Prostate gland (tissue), 2 donors: ENCODE measurements at regions not wholly inside any gene's neighbourhood (a gene's known extent, or its start where the extent isn't known, plus 50 kb on each side); places are given as distances from the start of the nearest gene placed in this dataset.

Experiments
- CTCF ChIP-seq, 4 experiments: fragments of 200-600 bp in 2 of 4; fragments of 450-650 bp in 2 of 4; sonication (generic) in 2 of 4; IDR thresholded peaks; 1 replicate in 3 of 4; 2 replicates in 1 of 4; pipeline ENCODE4 v1.5.1; 2016 to 2019; ENCODE audit warnings: antibody characterized with exemption in 4 of 4, mild to moderate bottlenecking in 2 of 4, moderate library complexity in 2 of 4
- POLR2A ChIP-seq: fragments of 450-650 bp; IDR thresholded peaks from one replicate; pipeline ENCODE4 v1.6.1; 2016; ENCODE audit warnings: antibody characterized with exemption, mild to moderate bottlenecking

DNA sequence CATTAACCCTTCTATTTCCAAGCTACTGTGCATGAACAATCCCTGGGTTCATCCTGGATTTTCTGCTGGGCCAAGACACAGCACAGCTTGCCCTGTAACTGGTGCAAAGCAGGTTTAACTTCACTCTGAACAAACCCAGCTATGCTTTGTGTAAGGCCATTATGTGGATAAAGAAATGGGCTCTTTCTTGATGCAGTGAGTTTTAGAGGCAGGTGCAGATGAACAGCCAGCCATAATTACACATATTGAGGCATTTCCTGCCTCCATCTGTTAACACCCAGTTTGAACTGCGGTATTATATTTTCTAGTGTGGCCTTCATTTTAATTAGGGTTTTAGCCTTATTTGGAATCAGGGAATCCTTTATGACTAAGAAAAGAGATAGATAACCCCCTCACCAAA lies 68.7 kb upstream of the ARX start:
- TF ChIP-seq CTCF (IDR thresholded peaks at IDR 0.05) (no peak), POLR2A (no peak)
